Suprapubic skin (tissue), 4 donors: ENCODE measurements at regions not wholly inside any gene's neighbourhood (a gene's known extent, or its start where the extent isn't known, plus 50 kb on each side); places are given as distances from the start of the nearest gene placed in this dataset.

Experiments
- DNase-seq, 2 donors: peaks; one replicate each; pipeline ENCODE4 v3.0.0-alpha.2; 2019; ENCODE audit warnings: low spot score in 2 of 2
- H3K27ac ChIP-seq: fragments of 200-600 bp; sonication (generic); one replicate; pipeline ENCODE4 v1.5.1; 2019
- H3K27me3 ChIP-seq: fragments of 200-600 bp; sonication (generic); one replicate; pipeline ENCODE4 v1.5.1; 2019
- H3K36me3 ChIP-seq: fragments of 200-600 bp; sonication (generic); one replicate; pipeline ENCODE4 v1.5.1; 2019
- H3K4me1 ChIP-seq: fragments of 200-600 bp; sonication (generic); one replicate; pipeline ENCODE4 v1.5.1; 2019
- H3K4me3 ChIP-seq: fragments of 200-600 bp; sonication (generic); one replicate; pipeline ENCODE4 v1.5.1; 2019; ENCODE audit warnings: mild to moderate bottlenecking
- H3K9me3 ChIP-seq: fragments of 200-600 bp; sonication (generic); one replicate; pipeline ENCODE4 v1.5.1; 2019
- CTCF ChIP-seq, 2 donors: fragments of 200-600 bp in 1 of 2; fragments of 450-650 bp in 1 of 2; sonication (generic) in 1 of 2; IDR thresholded peaks; one replicate each; pipeline ENCODE4 v1.5.1; 2016 to 2019; ENCODE audit warnings: antibody characterized with exemption in 2 of 2, mild to moderate bottlenecking in 1 of 2, moderate library complexity in 1 of 2
- EP300 ChIP-seq: sonication (generic); formaldehyde crosslinking; IDR thresholded peaks from one replicate; pipeline ENCODE4 v1.6.1; 2017; ENCODE audit warnings: antibody characterized with exemption
- POLR2A ChIP-seq, 2 donors: fragments of 450-650 bp; IDR thresholded peaks; one replicate each; pipeline ENCODE4 v1.6.1; 2017; ENCODE audit warnings: antibody characterized with exemption in 2 of 2, mild to moderate bottlenecking in 2 of 2, moderate library complexity in 2 of 2
- POLR2AphosphoS5 ChIP-seq, 3 donors: sonication (generic); formaldehyde crosslinking; IDR thresholded peaks; one replicate each; pipeline ENCODE4 v1.6.1; 2017; ENCODE audit warnings: antibody characterized with exemption in 3 of 3
- WGBS: methylation state at CpG from one replicate; pipeline ENCODE4 v1.1.5; 2018; 5-methylcytosine and 5-hydroxymethylcytosine counted together

GRCh38 chr3:468172-468571 is 271.6 kb downstream of the CHL1 start:
- Histone ChIP-seq H3K27me3 (no peaks in the 10 kb centered on the region), H3K4me1 (no peaks in the 10 kb centered on the region), H3K9me3 (no peaks in the 10 kb centered on the region), H3K27ac (no peak overlapping the region), H3K36me3 (no peaks in the 10 kb centered on the region), H3K4me3 (no peak overlapping the region)
- TF ChIP-seq EP300: no peak
- TF ChIP-seq CTCF (IDR thresholded peaks at IDR 0.05): peak in 1 of 2 donors; percentile 13
- 32% methylated on average over 5 of the region's 5 CpGs for WGBS
- no peak for DNase-seq

GRCh38 chr3:473033-473800 is 276.7 kb downstream of the CHL1 start:
- Histone ChIP-seq H3K9me3 (no peaks in the 10 kb centered on the region), H3K27ac (no peak overlapping the region), H3K4me1 (no peaks in the 10 kb centered on the region), H3K27me3 (no peaks in the 10 kb centered on the region), H3K4me3 (no peak overlapping the region), H3K36me3 (no peaks in the 10 kb centered on the region)
- 66% methylated on average over 5 of the region's 5 CpGs for WGBS
- no peak for DNase-seq
- no peak for TF ChIP-seq POLR2A (IDR thresholded peaks at IDR 0.05)
- no peak for TF ChIP-seq CTCF (IDR thresholded peaks at IDR 0.05)
- no peak for TF ChIP-seq EP300
- no peak for TF ChIP-seq POLR2AphosphoS5 (IDR thresholded peaks at IDR 0.05)

GRCh38 chr3:474828-475227 is 278.3 kb downstream of the CHL1 start:
- Histone ChIP-seq H3K27ac (no peak overlapping the region), H3K9me3 (no peaks in the 10 kb centered on the region), H3K4me3 (no peak overlapping the region), H3K4me1 (no peaks in the 10 kb centered on the region), H3K27me3 (no peaks in the 10 kb centered on the region), H3K36me3 (no peaks in the 10 kb centered on the region)
- WGBS: 79% methylated on average over 1 of the region's 1 CpG
- TF ChIP-seq EP300: no peak
- TF ChIP-seq CTCF (IDR thresholded peaks at IDR 0.05): no peak
- TF ChIP-seq POLR2AphosphoS5 (IDR thresholded peaks at IDR 0.05): no peak
- no peak for TF ChIP-seq POLR2A (IDR thresholded peaks at IDR 0.05)
- DNase-seq: no peak

GRCh38 chr3:480070-480469 is 283.5 kb downstream of the CHL1 start:
- no peak for TF ChIP-seq CTCF (IDR thresholded peaks at IDR 0.05)
- no peak for TF ChIP-seq POLR2AphosphoS5 (IDR thresholded peaks at IDR 0.05)
- no peak for TF ChIP-seq EP300
- TF ChIP-seq POLR2A (IDR thresholded peaks at IDR 0.05): no peak
- WGBS: 84% methylated on average over 1 of the region's 1 CpG
- no peak for DNase-seq
- H3K27ac ChIP-seq: no peak overlapping the region
- H3K36me3 ChIP-seq: no peaks in the 10 kb centered on the region
- no peak overlapping the region for H3K4me3 ChIP-seq
- H3K4me1 ChIP-seq: no peaks in the 10 kb centered on the region
- H3K27me3 ChIP-seq: no peaks in the 10 kb centered on the region
- no peaks in the 10 kb centered on the region for H3K9me3 ChIP-seq

DNA sequence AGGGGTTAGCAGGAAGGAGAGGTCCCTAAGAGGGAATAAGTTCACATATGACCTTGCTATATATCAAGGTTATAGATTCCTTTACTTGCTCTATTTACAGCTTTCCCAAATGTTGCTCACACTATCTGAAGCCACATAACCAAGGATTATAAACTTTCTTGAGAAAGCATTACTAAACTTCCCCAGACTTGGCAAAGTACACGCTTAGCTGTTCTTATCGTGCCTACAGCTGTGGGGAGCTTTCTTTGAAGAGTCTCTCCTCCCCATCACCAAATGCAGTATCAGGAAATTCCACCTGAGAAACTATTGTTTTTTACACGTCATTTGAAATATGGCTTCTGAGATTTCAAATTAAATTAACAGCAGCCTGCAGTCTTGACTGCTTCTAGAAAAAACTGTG is 284.5 kb downstream of the CHL1 start:
- TF ChIP-seq POLR2AphosphoS5 (IDR thresholded peaks at IDR 0.05) (no peak), CTCF (IDR thresholded peaks at IDR 0.05) (no peak), EP300 (no peak), POLR2A (IDR thresholded peaks at IDR 0.05) (no peak)
- H3K27ac ChIP-seq: no peak overlapping the region
- no peaks in the 10 kb centered on the region for H3K9me3 ChIP-seq
- H3K4me3 ChIP-seq: no peak overlapping the region
- no peaks in the 10 kb centered on the region for H3K4me1 ChIP-seq
- 43% methylated on average over 3 of the region's 3 CpGs for WGBS
- no peaks in the 10 kb centered on the region for H3K36me3 ChIP-seq
- H3K27me3 ChIP-seq: no peaks in the 10 kb centered on the region
- no peak for DNase-seq
